GM12878 (cell line): ENCODE measurements at regions not wholly inside any gene's neighbourhood (a gene's known extent, or its start where the extent isn't known, plus 50 kb on each side); places are given as distances from the start of the nearest gene placed in this dataset.

Experiments used
- ATF2 ChIP-seq: IDR thresholded peaks from 2 replicates; pipeline ENCODE4 v1.6.1; 2012; ENCODE audit warnings: low read length, inconsistent platforms
- ATF7 ChIP-seq: fragments of 450-650 bp; IDR thresholded peaks from 2 replicates; pipeline ENCODE4 v1.6.1; 2016; ENCODE audit warnings: low read depth, mild to moderate bottlenecking
- CHD1 ChIP-seq: IDR thresholded peaks from 2 replicates; pipeline ENCODE4 v1.6.1; 2012; ENCODE audit warnings: low read depth, low read length, improper control_type of control experiment
- EGR1 ChIP-seq, 2 experiments: IDR thresholded peaks; 1 replicate in 1 of 2; 2 replicates in 1 of 2; pipeline ENCODE4 v1.6.1; 2011 to 2012; ENCODE audit warnings: low read depth in 2 of 2, low read length in 2 of 2, borderline replicate concordance in 1 of 2, mild to moderate bottlenecking in 1 of 2, moderate library complexity in 1 of 2
- ELK1 ChIP-seq: IDR thresholded peaks from 2 replicates; pipeline ENCODE4 v1.6.1; 2012; ENCODE audit warnings: low read depth, low read length, improper control_type of control experiment
- EP300 ChIP-seq, 2 experiments: fragments of 150-350 bp in 1 of 2; IDR thresholded peaks; 2 replicates each; pipeline ENCODE4 v1.6.1; 2011 to 2012; ENCODE audit warnings: low read depth in 2 of 2, low read length in 2 of 2, borderline replicate concordance in 1 of 2, improper control_type of control experiment in 1 of 2, inconsistent platforms in 1 of 2; ENCODE audit not compliant: control insufficient read depth in 1 of 2
- EZH2 ChIP-seq: IDR thresholded peaks from 2 replicates; pipeline ENCODE4 v1.6.1; 2012; ENCODE audit warnings: low read depth, mild to moderate bottlenecking, control low read depth, inconsistent platforms, low read length, borderline replicate concordance; ENCODE audit not compliant: control insufficient read depth
- JUND ChIP-seq: IDR thresholded peaks from 2 replicates; pipeline ENCODE4 v1.6.1; 2012; ENCODE audit warnings: low read depth, mild to moderate bottlenecking, low read length, improper control_type of control experiment, moderate library complexity
- MEF2A ChIP-seq: IDR thresholded peaks from 2 replicates; pipeline ENCODE4 v1.6.1; 2011; ENCODE audit warnings: low read depth, mild to moderate bottlenecking, low read length, moderate library complexity; ENCODE audit not compliant: insufficient read depth
- POLR2A ChIP-seq: IDR thresholded peaks from 2 replicates; pipeline ENCODE4 v1.6.1; 2011; ENCODE audit warnings: low read depth, mild to moderate bottlenecking, low read length
- POLR2AphosphoS5 ChIP-seq: IDR thresholded peaks from 2 replicates; pipeline ENCODE4 v1.6.1; 2011; ENCODE audit warnings: mild to moderate bottlenecking, low read length, inconsistent platforms
- RFX5 ChIP-seq: IDR thresholded peaks from 2 replicates; pipeline ENCODE4 v1.6.1; 2011; ENCODE audit warnings: low read depth, low read length, improper control_type of control experiment
- TAF1 ChIP-seq: IDR thresholded peaks from 2 replicates; pipeline ENCODE4 v1.6.1; 2011; ENCODE audit warnings: mild to moderate bottlenecking, low read depth, low read length, borderline replicate concordance

- TF ChIP-seq ELK1: no peak
- TF ChIP-seq ATF2: no peak
- no peak for TF ChIP-seq POLR2A
- no peak for TF ChIP-seq EZH2
- TF ChIP-seq MEF2A: no peak
- no peak for TF ChIP-seq POLR2AphosphoS5
- TF ChIP-seq TAF1: no peak
- TF ChIP-seq EGR1 (IDR thresholded peaks at IDR 0.05; ENCODE audit: borderline replicate concordance in 1 of 2, low read depth in 2 of 2, low read length in 2 of 2): no peak
- TF ChIP-seq EP300 (IDR thresholded peaks at IDR 0.05; ENCODE audit: borderline replicate concordance in 1 of 2, control insufficient read depth in 1 of 2, low read depth in 2 of 2, low read length in 2 of 2): no peak
- TF ChIP-seq ATF7: no peak
- TF ChIP-seq JUND: no peak
- no peak for TF ChIP-seq RFX5
- no peak for TF ChIP-seq CHD1
Measured at GRCh38 chr7:132069306-132069705, 507.0 kb downstream of the PLXNA4 start.
